Activated T-helper 2 cell treated with anti-CD3 and anti-CD28 coated beads, Interferon-gamma antibody, Interleukin-2, Interleukin-4, amounts not matched to agents 10 μg/mL and 5 μg/mL and 100 μg/mL, durations not matched to agents 14 hours and 24 hours and 36 hours (primary cell): ENCODE measurements at regions not wholly inside any gene's neighbourhood (a gene's known extent, or its start where the extent isn't known, plus 50 kb on each side); places are given as distances from the start of the nearest gene placed in this dataset.
"Not testable (repeated sequence)": the region's sequence is repeated elsewhere in the genome, so short reads cannot be mapped to it uniquely, and the experiment has no call there.

Experiments used
- DNase-seq: peaks from one replicate; pipeline ENCODE4 v3.0.0; 2021; ENCODE audit warnings: low spot score
- H3K27ac Mint-ChIP-seq: one replicate; pipeline ENCODE4 v1.8.0; 2021; ENCODE audit warnings: mixed read lengths
- H3K27me3 Mint-ChIP-seq: one replicate; pipeline ENCODE4 v1.8.0; 2021; ENCODE audit warnings: low read depth, mixed read lengths
- H3K36me3 Mint-ChIP-seq: one replicate; pipeline ENCODE4 v1.8.0; 2021; ENCODE audit warnings: low read depth, mixed read lengths
- H3K4me1 Mint-ChIP-seq: one replicate; pipeline ENCODE4 v1.8.0; 2021; ENCODE audit warnings: low read depth, mixed read lengths
- H3K4me3 Mint-ChIP-seq: one replicate; pipeline ENCODE4 v1.8.0; 2021; ENCODE audit warnings: low read depth, mild to moderate bottlenecking, moderate library complexity, mixed read lengths
- H3K9me3 Mint-ChIP-seq: one replicate; pipeline ENCODE4 v1.8.0; 2021; ENCODE audit warnings: mixed read lengths
- intact Hi-C: fragments of 100-400 bp; cut with micrococcal nuclease; formaldehyde crosslinking; loops from one replicate; pipeline ENCODE4 v1.15.1; 2023

GRCh38 chr14:85344847-85345570 lies 184.9 kb upstream of the FLRT2 start:
- no peaks in the 10 kb centered on the region for H3K27me3 Mint-ChIP-seq
- H3K4me1 Mint-ChIP-seq, result no peaks in the 10 kb centered on the region
- no peak for DNase-seq
- H3K27ac Mint-ChIP-seq, result no peak overlapping the region
- intact Hi-C loops, result no loop called here
- H3K36me3 Mint-ChIP-seq, result no peaks in the 10 kb centered on the region
- H3K9me3 Mint-ChIP-seq, result peaks cover 10% of the 10 kb centered on the region
- no peak overlapping the region for H3K4me3 Mint-ChIP-seq

DNA sequence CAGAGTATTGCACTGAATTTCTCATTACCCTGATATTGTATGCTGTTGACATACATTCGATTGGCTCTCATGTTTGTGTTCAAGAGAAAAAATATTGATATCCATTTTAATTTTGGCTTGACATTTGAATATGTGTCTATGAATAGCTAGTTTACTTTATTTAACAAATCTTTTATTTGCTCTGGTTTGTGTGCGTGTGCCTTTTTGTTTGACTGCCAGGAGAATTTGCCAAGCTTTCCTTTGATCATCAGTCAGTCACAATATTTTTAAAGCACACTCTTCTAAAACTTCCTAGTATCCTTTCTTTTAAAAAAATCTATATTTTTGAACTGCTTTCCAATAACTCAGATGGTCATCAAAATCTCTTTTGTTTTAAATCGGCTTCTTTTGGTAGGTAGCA lies 179.3 kb upstream of the FLRT2 start:
- intact Hi-C loops, result no loop called here
- H3K4me3 Mint-ChIP-seq, result no peak overlapping the region
- peaks cover 27% of the 10 kb centered on the region for H3K9me3 Mint-ChIP-seq
- H3K4me1 Mint-ChIP-seq, result no peaks in the 10 kb centered on the region
- H3K27me3 Mint-ChIP-seq, result no peaks in the 10 kb centered on the region
- H3K27ac Mint-ChIP-seq, result no peak overlapping the region
- no peak for DNase-seq
- no peaks in the 10 kb centered on the region for H3K36me3 Mint-ChIP-seq

DNA sequence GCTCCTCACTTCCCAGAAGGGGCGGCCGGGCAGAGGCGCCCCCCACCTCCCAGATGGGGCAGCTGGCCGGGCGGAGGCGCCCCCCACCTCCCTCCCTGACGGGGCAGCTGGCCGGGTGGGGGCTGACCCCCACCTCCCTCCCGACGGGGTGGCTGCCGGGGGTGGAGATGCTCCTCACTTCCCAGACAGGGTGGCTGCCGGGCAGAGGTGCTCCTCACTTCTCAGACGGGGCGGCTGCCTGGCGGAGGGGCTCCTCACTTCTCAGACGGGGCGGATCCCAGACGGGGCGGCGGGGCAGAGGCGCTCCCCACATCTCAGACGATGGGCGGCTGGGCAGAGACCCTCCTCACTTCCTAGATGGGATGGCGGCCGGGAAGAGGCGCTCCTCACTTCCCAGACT lies 177.4 kb upstream of the FLRT2 start:
- H3K36me3 Mint-ChIP-seq, H3K4me1 Mint-ChIP-seq, DNase-seq, H3K27me3 Mint-ChIP-seq, intact Hi-C loops, H3K27ac Mint-ChIP-seq, H3K4me3 Mint-ChIP-seq: not testable (repeated sequence)
- peaks cover 29% of the 10 kb centered on the region for H3K9me3 Mint-ChIP-seq

DNA sequence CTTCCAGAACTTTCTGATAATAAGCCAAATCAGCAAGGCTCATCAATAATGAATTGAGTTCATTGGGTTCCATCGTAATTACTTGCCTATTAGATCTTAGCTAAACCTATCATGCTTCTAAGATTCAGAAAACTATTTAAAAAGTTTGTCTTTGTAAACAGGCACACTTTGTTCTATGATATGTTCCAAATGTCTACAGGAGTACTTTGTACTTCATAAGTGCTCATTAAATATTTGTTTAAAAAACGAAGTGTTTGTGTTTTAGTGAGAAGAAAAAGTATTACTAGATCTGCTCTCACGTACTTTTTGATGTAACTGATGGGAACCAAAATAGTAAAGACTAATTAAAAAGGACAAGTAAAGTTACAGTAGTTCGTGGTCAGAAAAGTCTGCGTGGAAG lies 172.8 kb upstream of the FLRT2 start:
- Mint-ChIP-seq H3K4me1 (no peaks in the 10 kb centered on the region), H3K27ac (no peak overlapping the region), H3K36me3 (no peaks in the 10 kb centered on the region), H3K27me3 (no peaks in the 10 kb centered on the region), H3K4me3 (no peak overlapping the region), H3K9me3 (peaks cover 33% of the 10 kb centered on the region)
- DNase-seq, result no peak
- intact Hi-C loops, result no loop called here

- no peak overlapping the region for H3K4me3 Mint-ChIP-seq
- H3K9me3 Mint-ChIP-seq, result peaks cover 37% of the 10 kb centered on the region
- no peaks in the 10 kb centered on the region for H3K27me3 Mint-ChIP-seq
- no peak overlapping the region for H3K27ac Mint-ChIP-seq
- no peaks in the 10 kb centered on the region for H3K36me3 Mint-ChIP-seq
- intact Hi-C loops, result no loop called here
- no peaks in the 10 kb centered on the region for H3K4me1 Mint-ChIP-seq
- no peak for DNase-seq
Measured at GRCh38 chr14:85358136-85358785, 171.7 kb upstream of the FLRT2 start.

- H3K4me1 Mint-ChIP-seq, result no peaks in the 10 kb centered on the region
- no peak overlapping the region for H3K27ac Mint-ChIP-seq
- no peaks in the 10 kb centered on the region for H3K27me3 Mint-ChIP-seq
- no peaks in the 10 kb centered on the region for H3K36me3 Mint-ChIP-seq
- no peak overlapping the region for H3K4me3 Mint-ChIP-seq
- no peak for DNase-seq
- intact Hi-C loops, result no loop called here
- H3K9me3 Mint-ChIP-seq, result peaks cover 26% of the 10 kb centered on the region
Measured at GRCh38 chr14:85359505-85359904, 170.4 kb upstream of the FLRT2 start.

DNA sequence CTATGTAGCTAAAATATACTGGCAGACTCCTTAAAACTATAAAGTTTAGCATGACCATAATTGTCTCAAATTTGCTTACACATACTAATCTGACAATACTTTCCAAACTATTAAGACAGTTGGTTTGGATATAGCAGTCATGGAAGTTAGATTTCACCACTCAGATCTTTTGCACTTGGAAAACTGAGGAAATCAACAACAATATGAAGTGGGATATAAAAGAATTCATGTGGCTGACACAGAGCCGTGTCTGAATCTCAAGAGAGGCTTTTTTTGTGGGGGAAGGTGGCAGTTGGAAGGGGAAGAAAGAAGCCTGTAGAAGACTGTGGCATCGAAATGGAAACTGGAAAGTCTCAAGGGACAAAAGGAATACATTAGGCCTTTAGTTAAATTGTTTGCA lies 166.6 kb upstream of the FLRT2 start:
- no peak overlapping the region for H3K4me3 Mint-ChIP-seq

DNA sequence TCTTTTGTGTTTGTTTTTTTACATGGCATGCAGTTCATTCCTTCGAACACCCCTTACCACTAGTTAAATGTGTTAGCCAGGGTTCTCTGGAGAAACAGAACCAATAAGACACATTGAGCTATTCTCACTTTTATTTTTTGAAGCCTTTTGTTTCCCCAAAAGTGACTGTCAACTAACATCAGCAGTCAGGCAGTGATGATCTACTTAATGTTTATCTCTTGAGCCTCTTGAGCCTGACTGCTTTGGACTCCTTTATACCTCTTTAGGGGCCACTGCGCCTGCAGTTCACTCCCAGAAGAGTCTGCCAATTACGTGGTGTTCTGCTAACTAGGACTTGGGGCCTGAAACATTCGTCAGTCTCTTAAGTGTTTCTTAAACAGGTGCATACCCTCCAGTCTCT lies 163.7 kb upstream of the FLRT2 start:
- H3K36me3 Mint-ChIP-seq, result no peaks in the 10 kb centered on the region
- no peak overlapping the region for H3K4me3 Mint-ChIP-seq
- H3K27ac Mint-ChIP-seq, result no peak overlapping the region
- H3K4me1 Mint-ChIP-seq, result no peaks in the 10 kb centered on the region
- H3K27me3 Mint-ChIP-seq, result no peaks in the 10 kb centered on the region
- peaks cover 12% of the 10 kb centered on the region for H3K9me3 Mint-ChIP-seq
- intact Hi-C loops, result no loop called here
- DNase-seq, result no peak

More for the DNA sequence above, 166.6 kb upstream of the FLRT2 start:
- no peak overlapping the region for H3K27ac Mint-ChIP-seq
- no peaks in the 10 kb centered on the region for H3K27me3 Mint-ChIP-seq
- intact Hi-C loops, result no loop called here
- H3K4me1 Mint-ChIP-seq, result no peaks in the 10 kb centered on the region
- H3K9me3 Mint-ChIP-seq, result peaks cover 14% of the 10 kb centered on the region
- H3K36me3 Mint-ChIP-seq, result no peaks in the 10 kb centered on the region
- no peak for DNase-seq

DNA sequence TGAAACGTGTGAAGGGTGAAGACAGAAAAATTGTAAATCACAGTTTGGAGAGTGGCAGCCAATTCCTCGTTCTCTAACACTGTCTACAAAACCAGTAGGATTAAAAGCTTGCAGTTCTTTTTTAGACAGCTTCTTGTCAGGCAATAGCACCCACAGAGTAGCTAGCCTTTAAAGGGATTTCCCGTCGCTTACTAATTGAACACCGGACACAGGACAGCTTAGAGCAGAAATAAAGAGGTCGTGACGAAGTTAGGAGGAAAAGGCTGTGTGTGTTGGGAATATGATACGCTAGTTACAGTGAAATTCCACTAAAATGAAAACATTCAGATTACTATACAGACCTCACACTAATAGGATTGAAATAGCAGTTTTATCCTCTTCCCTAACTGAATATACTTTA lies 149.1 kb upstream of the FLRT2 start:
- Mint-ChIP-seq H3K27me3 (no peaks in the 10 kb centered on the region), H3K27ac (no peak overlapping the region), H3K4me3 (no peak overlapping the region), H3K36me3 (no peaks in the 10 kb centered on the region), H3K9me3 (peaks cover 3% of the 10 kb centered on the region), H3K4me1 (no peaks in the 10 kb centered on the region)
- no peak for DNase-seq
- intact Hi-C loops, result no loop called here

- intact Hi-C loops, result no loop called here
- no peaks in the 10 kb centered on the region for H3K36me3 Mint-ChIP-seq
- H3K9me3 Mint-ChIP-seq, result peaks cover 3% of the 10 kb centered on the region
- H3K4me3 Mint-ChIP-seq, result no peak overlapping the region
- H3K27ac Mint-ChIP-seq, result no peak overlapping the region
- H3K4me1 Mint-ChIP-seq, result no peaks in the 10 kb centered on the region
- DNase-seq, result no peak
- no peaks in the 10 kb centered on the region for H3K27me3 Mint-ChIP-seq
Measured at GRCh38 chr14:85382341-85382740, 147.6 kb upstream of the FLRT2 start.

DNA sequence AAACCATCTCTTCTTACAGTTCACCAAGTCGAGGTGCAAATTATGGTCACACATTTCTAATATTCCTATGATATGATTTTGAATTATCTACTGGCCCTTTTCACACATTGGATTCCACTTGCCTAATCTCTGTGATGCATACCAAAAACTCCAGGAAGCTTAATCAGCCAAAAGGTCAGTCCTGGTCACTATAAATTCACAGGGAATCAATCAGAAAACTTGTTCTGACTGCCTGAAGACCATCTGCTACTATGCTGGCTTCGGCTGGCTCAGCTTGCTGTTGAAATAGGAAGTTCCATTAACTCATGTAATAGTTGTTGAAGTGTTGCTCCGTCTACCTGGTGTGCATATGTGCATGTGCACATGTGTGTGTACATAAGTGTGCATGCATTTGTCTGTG lies 142.8 kb upstream of the FLRT2 start:
- Mint-ChIP-seq H3K36me3 (no peaks in the 10 kb centered on the region), H3K27ac (no peak overlapping the region), H3K27me3 (no peaks in the 10 kb centered on the region), H3K4me3 (no peak overlapping the region), H3K4me1 (no peaks in the 10 kb centered on the region), H3K9me3 (no peaks in the 10 kb centered on the region)
- intact Hi-C loops, result no loop called here
- no peak for DNase-seq

- Mint-ChIP-seq H3K9me3 (no peaks in the 10 kb centered on the region), H3K4me1 (no peaks in the 10 kb centered on the region), H3K36me3 (no peaks in the 10 kb centered on the region), H3K27me3 (no peaks in the 10 kb centered on the region), H3K4me3 (no peak overlapping the region), H3K27ac (no peak overlapping the region)
- no peak for DNase-seq
- intact Hi-C loops, result no loop called here
Measured at GRCh38 chr14:85390236-85390635, 139.7 kb upstream of the FLRT2 start.

- H3K36me3 Mint-ChIP-seq, result no peaks in the 10 kb centered on the region
- intact Hi-C loops, result no loop called here
- no peak overlapping the region for H3K27ac Mint-ChIP-seq
- H3K9me3 Mint-ChIP-seq, result no peaks in the 10 kb centered on the region
- no peak overlapping the region for H3K4me3 Mint-ChIP-seq
- H3K27me3 Mint-ChIP-seq, result no peaks in the 10 kb centered on the region
- H3K4me1 Mint-ChIP-seq, result no peaks in the 10 kb centered on the region
- DNase-seq, result no peak
Measured at GRCh38 chr14:85391455-85391854, 138.5 kb upstream of the FLRT2 start.
